Esophagus (tissue), 2 donors: ENCODE measurements at regions not wholly inside any gene's neighbourhood (a gene's known extent, or its start where the extent isn't known, plus 50 kb on each side); places are given as distances from the start of the nearest gene placed in this dataset.

ENCODE experiments used
- H3K27ac ChIP-seq, 2 donors: one replicate each; pipeline ENCODE4 v1.5.1; 2013; ENCODE audit warnings: low read depth in 2 of 2, mild to moderate bottlenecking in 2 of 2, inconsistent platforms in 1 of 2, low read length in 1 of 2, moderate library complexity in 1 of 2
- H3K27me3 ChIP-seq, 2 donors: one replicate each; pipeline ENCODE4 v1.6.1; 2013; ENCODE audit warnings: low read length in 2 of 2, control low read depth in 1 of 2, mild to moderate bottlenecking in 1 of 2; ENCODE audit not compliant: insufficient read depth in 2 of 2, control insufficient read depth in 1 of 2
- H3K36me3 ChIP-seq, 2 donors: one replicate each; pipeline ENCODE4 v1.6.1; 2013; ENCODE audit warnings: low read length in 1 of 2; ENCODE audit not compliant: control insufficient read depth in 2 of 2, insufficient read depth in 2 of 2
- H3K4me1 ChIP-seq, 2 donors: one replicate each; pipeline ENCODE4 v1.6.1; 2013; ENCODE audit warnings: low read length in 1 of 2; ENCODE audit not compliant: control insufficient read depth in 2 of 2, insufficient read depth in 2 of 2
- H3K4me3 ChIP-seq, 2 donors: one replicate each; pipeline ENCODE4 v1.5.1; 2013; ENCODE audit warnings: low read length in 2 of 2, mild to moderate bottlenecking in 2 of 2, low read depth in 1 of 2, moderate library complexity in 1 of 2
- H3K9me3 ChIP-seq, 2 donors: one replicate each; pipeline ENCODE4 v1.6.1; 2013; ENCODE audit warnings: mild to moderate bottlenecking in 2 of 2, low read depth in 1 of 2, low read length in 1 of 2, moderate library complexity in 1 of 2; ENCODE audit not compliant: control insufficient read depth in 2 of 2, insufficient read depth in 1 of 2
- WGBS, 2 donors: extraction: QIAGEN DNeasy Blood & Tissue Kit; methylation state at CpG; one replicate each; pipeline ENCODE4 v1.1.7; 2013; 5-methylcytosine and 5-hydroxymethylcytosine counted together
- donor health status: healthy with polysubstance abuse.
- donor health status: Bipolar disorder and iron deficiency.

GRCh38 chr4:179467878-179468277 is 2025.6 kb upstream of the AGA start:
- 34 to 36% methylated on average over 1 of the region's 1 CpG for WGBS, 2 donors
- Histone ChIP-seq H3K36me3 (no peaks in the 10 kb centered on the region), H3K9me3 (no peaks in the 10 kb centered on the region), H3K4me1 (no peaks in the 10 kb centered on the region), H3K4me3 (no peak overlapping the region), H3K27ac (no peak overlapping the region), H3K27me3 (no peaks in the 10 kb centered on the region)

- Histone ChIP-seq H3K4me3 (no peak overlapping the region), H3K27ac (no peak overlapping the region), H3K4me1 (no peaks in the 10 kb centered on the region), H3K9me3 (peaks cover 0 to 4% of the 10 kb centered on the region in 2 donors), H3K36me3 (no peaks in the 10 kb centered on the region), H3K27me3 (no peaks in the 10 kb centered on the region)
Observed at GRCh38 chr4:179472164-179472563, 2029.9 kb upstream of the AGA start.

GRCh38 chr4:179478608-179479007 is 2036.4 kb upstream of the AGA start:
- Histone ChIP-seq H3K4me3 (no peak overlapping the region), H3K36me3 (no peaks in the 10 kb centered on the region), H3K27ac (no peak overlapping the region), H3K4me1 (no peaks in the 10 kb centered on the region), H3K9me3 (peaks cover 0 to 7% of the 10 kb centered on the region in 2 donors), H3K27me3 (no peaks in the 10 kb centered on the region)

GRCh38 chr4:179485781-179486180 is 2043.5 kb upstream of the AGA start:
- Histone ChIP-seq H3K27me3 (no peaks in the 10 kb centered on the region), H3K27ac (no peak overlapping the region), H3K4me1 (no peaks in the 10 kb centered on the region), H3K9me3 (no peaks in the 10 kb centered on the region), H3K36me3 (no peaks in the 10 kb centered on the region), H3K4me3 (no peak overlapping the region)
- WGBS, 2 donors: 53 to 57% methylated on average over 3 of the region's 3 CpGs

GRCh38 chr4:179486570-179487335 is 2044.5 kb upstream of the AGA start:
- Histone ChIP-seq H3K4me1 (no peaks in the 10 kb centered on the region), H3K27ac (no peak overlapping the region), H3K9me3 (no peaks in the 10 kb centered on the region), H3K4me3 (no peak overlapping the region), H3K27me3 (no peaks in the 10 kb centered on the region), H3K36me3 (no peaks in the 10 kb centered on the region)
- WGBS, 2 donors: 59 to 77% methylated on average over 6 of the region's 6 CpGs

DNA sequence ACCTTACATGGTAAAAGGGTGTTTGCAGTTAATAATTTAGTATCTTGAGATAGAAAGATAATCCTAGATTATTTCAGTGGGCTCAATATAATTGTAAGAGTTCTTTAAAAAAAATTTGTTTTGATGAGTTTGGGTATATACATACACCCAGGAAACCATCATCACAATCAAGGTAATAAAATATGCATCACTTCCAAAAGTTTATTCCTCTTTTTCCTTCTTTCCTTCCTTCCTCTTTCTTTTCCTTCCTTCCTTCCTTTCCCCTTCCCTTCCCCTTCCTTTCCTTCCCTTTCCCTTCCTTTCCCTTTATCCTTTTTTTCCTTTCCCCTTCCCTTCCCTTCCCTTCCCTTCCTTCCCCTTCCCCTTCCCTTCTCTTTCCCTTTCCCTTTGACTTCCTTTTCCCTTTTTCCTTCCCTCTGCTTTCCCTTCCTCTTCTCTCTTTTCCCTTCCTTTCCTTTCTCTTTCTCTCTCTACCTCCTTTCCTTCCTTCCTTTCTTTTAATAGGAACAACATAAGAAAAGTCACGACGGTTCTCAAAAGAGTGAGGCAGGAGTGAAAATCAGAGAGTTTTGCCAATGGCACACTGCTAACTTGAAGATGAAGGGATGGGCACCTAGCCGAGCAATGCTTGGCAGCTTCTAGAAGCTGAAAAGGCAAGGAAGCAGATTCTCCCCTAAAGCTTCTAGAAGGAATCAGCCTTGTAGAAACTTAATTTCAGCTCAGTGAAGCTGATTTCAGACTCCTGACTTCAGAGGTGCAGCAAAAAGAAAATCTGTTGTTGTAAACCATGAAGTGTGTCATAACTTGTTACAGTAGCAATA is 2050.2 kb upstream of the AGA start:
- Histone ChIP-seq H3K36me3 (no peaks in the 10 kb centered on the region), H3K27ac (no peak overlapping the region), H3K4me3 (no peak overlapping the region), H3K4me1 (no peaks in the 10 kb centered on the region), H3K9me3 (no peaks in the 10 kb centered on the region), H3K27me3 (no peaks in the 10 kb centered on the region)
- WGBS, 2 donors: 83 to 86% methylated on average over 3 of the region's 3 CpGs

DNA sequence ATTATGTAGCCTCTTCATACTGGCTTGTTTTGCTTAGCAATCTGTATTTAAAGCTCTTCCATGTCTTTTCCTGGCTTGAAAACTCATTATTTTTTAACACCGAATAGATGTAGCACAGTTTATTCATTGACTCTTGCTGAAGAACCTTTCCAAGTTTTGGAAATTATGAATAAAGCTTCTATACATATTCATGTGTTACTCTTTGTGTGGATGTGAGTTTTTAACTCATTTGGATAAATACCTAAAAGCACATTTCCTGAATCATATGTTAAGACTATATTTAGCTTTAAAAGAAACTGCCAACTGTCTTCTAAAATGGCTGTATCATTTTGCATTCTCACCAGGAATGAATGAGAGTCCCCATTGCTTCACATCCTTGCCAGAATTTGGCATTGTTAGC is 2061.7 kb upstream of the AGA start:
- WGBS, 2 donors: 78 to 88% methylated on average over 1 of the region's 1 CpG

GRCh38 chr4:179509489-179509888 is 2067.3 kb upstream of the AGA start:
- WGBS, 2 donors: 85 to 91% methylated on average over 1 of the region's 1 CpG
- Histone ChIP-seq H3K36me3 (no peaks in the 10 kb centered on the region), H3K27me3 (no peaks in the 10 kb centered on the region), H3K9me3 (peaks cover 4 to 7% of the 10 kb centered on the region in 2 donors), H3K4me3 (no peak overlapping the region), H3K27ac (no peak overlapping the region), H3K4me1 (no peaks in the 10 kb centered on the region)

More for the DNA sequence above, 2061.7 kb upstream of the AGA start:
- Histone ChIP-seq H3K36me3 (no peaks in the 10 kb centered on the region), H3K4me1 (no peaks in the 10 kb centered on the region), H3K4me3 (no peak overlapping the region), H3K9me3 (peaks cover 0 to 2% of the 10 kb centered on the region in 2 donors), H3K27ac (no peak overlapping the region), H3K27me3 (no peaks in the 10 kb centered on the region)

DNA sequence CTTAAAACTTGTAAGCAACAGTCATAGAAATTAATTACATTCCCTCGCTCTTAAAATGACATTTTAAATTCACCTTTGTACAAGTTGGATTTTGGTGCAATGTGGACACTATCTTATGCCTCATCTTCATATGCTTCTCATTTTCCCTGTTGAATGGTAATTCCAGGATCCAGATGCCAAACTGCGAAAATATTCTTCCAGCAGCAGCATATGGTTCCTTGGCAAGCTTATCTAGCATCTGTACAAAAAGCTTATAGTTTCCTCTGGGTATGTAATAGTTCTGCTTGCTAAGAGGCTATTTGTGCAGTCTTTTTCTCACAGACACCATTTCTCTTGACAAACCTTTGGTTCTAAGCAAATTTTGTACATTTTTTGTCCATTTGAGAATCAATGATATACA is 2079.7 kb upstream of the AGA start:
- Histone ChIP-seq H3K27me3 (no peaks in the 10 kb centered on the region), H3K4me1 (no peaks in the 10 kb centered on the region), H3K36me3 (no peaks in the 10 kb centered on the region), H3K27ac (no peak overlapping the region), H3K9me3 (no peaks in the 10 kb centered on the region), H3K4me3 (no peak overlapping the region)
- WGBS, 2 donors: 74 to 83% methylated on average over 2 of the region's 2 CpGs

GRCh38 chr4:179530958-179531357 is 2088.7 kb upstream of the AGA start:
- WGBS, 2 donors: 63 to 69% methylated on average over 3 of the region's 3 CpGs
- H3K4me1 ChIP-seq: no peaks in the 10 kb centered on the region
- no peaks in the 10 kb centered on the region for H3K27me3 ChIP-seq

More at GRCh38 chr4:179530958-179531357, 2088.7 kb upstream of the AGA start:
- H3K27ac ChIP-seq: no peak overlapping the region
- H3K4me3 ChIP-seq: no peak overlapping the region
- no peaks in the 10 kb centered on the region for H3K36me3 ChIP-seq
- H3K9me3 ChIP-seq: no peaks in the 10 kb centered on the region
